HepG2 (cell line): ENCODE measurements at regions not wholly inside any gene's neighbourhood (a gene's known extent, or its start where the extent isn't known, plus 50 kb on each side); places are given as distances from the start of the nearest gene placed in this dataset.

Source experiments
- GMEB2 ChIP-seq: IDR thresholded peaks from 2 replicates; pipeline ENCODE4 v1.6.1; 2016; ENCODE audit warnings: missing biosample characterization, missing genetic modification reagents, low read depth
- HDAC2 ChIP-seq: sonication (generic); formaldehyde crosslinking; IDR thresholded peaks from 2 replicates; pipeline ENCODE4 v1.4.0; 2020; ENCODE audit warnings: missing genetic modification reagents
- HOXA9 ChIP-seq: sonication (generic); formaldehyde crosslinking; IDR thresholded peaks from 2 replicates; pipeline ENCODE4 v1.8.1; 2022; ENCODE audit warnings: missing genetic modification reagents, mild to moderate bottlenecking, moderate library complexity, borderline replicate concordance
- KMT2A ChIP-seq: sonication (generic); formaldehyde crosslinking; IDR thresholded peaks from 2 replicates; pipeline ENCODE4 v1.4.0; 2020; ENCODE audit warnings: missing genetic modification reagents
- KMT2B ChIP-seq: IDR thresholded peaks from 2 replicates; pipeline ENCODE4 v1.6.1; 2016; ENCODE audit warnings: missing genetic modification reagents, missing compliant biosample characterization
- NRL ChIP-seq: sonication (generic); formaldehyde crosslinking; IDR thresholded peaks from 2 replicates; pipeline ENCODE4 v1.5.0; 2020; ENCODE audit warnings: missing genetic modification reagents, mild to moderate bottlenecking, moderate library complexity, borderline replicate concordance
- POLR2AphosphoS2 ChIP-seq: IDR thresholded peaks from 2 replicates; pipeline ENCODE4 v1.6.1; 2011; ENCODE audit warnings: low read depth, low read length, improper control_type of control experiment
- TAF15 ChIP-seq: fragments of 200-400 bp; formaldehyde crosslinking; IDR thresholded peaks from one replicate; pipeline ENCODE4 v1.6.1; 2018; ENCODE audit warnings: mild to moderate bottlenecking, low read depth, low read length; ENCODE audit not compliant: poor library complexity, severe bottlenecking
- TCF12 ChIP-seq, 2 experiments: fragments of 450-650 bp in 1 of 2; sonication (generic) in 1 of 2; formaldehyde crosslinking in 1 of 2; IDR thresholded peaks; 2 replicates each; pipeline versions ENCODE4 v1.6.1 to v1.8.0; 2017 to 2022; ENCODE audit warnings: antibody characterized with exemption in 1 of 2, mild to moderate bottlenecking in 1 of 2, missing genetic modification reagents in 1 of 2, moderate library complexity in 1 of 2
- TFAP4 ChIP-seq: sonication (generic); IDR thresholded peaks from 2 replicates; pipeline ENCODE4 v1.6.1; 2016; ENCODE audit warnings: low read depth, borderline replicate concordance
- ZFP36L2 ChIP-seq: sonication (generic); formaldehyde crosslinking; IDR thresholded peaks from 2 replicates; pipeline ENCODE4 v1.4.0; 2020; ENCODE audit warnings: missing genetic modification reagents
- ZNF225 ChIP-seq: sonication (generic); formaldehyde crosslinking; IDR thresholded peaks from 2 replicates; pipeline ENCODE4 v1.4.0; 2020; ENCODE audit warnings: mild to moderate bottlenecking, missing genetic modification reagents
- ZNF562 ChIP-seq: sonication (generic); formaldehyde crosslinking; IDR thresholded peaks from 2 replicates; pipeline ENCODE4 v1.8.0; 2022; ENCODE audit warnings: missing genetic modification reagents, borderline replicate concordance
- ZNF615 ChIP-seq: sonication (generic); formaldehyde crosslinking; IDR thresholded peaks from 2 replicates; pipeline ENCODE4 v1.5.0; 2020; ENCODE audit warnings: mild to moderate bottlenecking, missing genetic modification reagents, borderline replicate concordance
- ZNF776 ChIP-seq: sonication (generic); formaldehyde crosslinking; IDR thresholded peaks from 2 replicates; pipeline ENCODE4 v1.4.0; 2020; ENCODE audit warnings: mild to moderate bottlenecking, missing genetic modification reagents
- TF ChIP-seq, protein P1 (sequence below): sonication (generic); formaldehyde crosslinking; IDR thresholded peaks from 2 replicates; pipeline ENCODE4 v1.4.0; 2020; ENCODE audit warnings: missing genetic modification reagents, borderline replicate concordance
- TF ChIP-seq, protein P2 (sequence below): IDR thresholded peaks from 2 replicates; pipeline ENCODE4 v1.6.1; 2016; ENCODE audit warnings: missing compliant biosample characterization, missing genetic modification reagents, borderline replicate concordance

GRCh38 chr9:36487482-36488388 lies 85.0 kb upstream of the MELK start (continued):
- TF ChIP-seq ZNF776 = no peak
- TF ChIP-seq TFAP4 = no peak
- peak; percentile 59; the same call in 1 of the 2 replicates for TF ChIP-seq KMT2B
- no peak for TF ChIP-seq ZFP36L2 (CRISPR knock-in tag)
- no peak for TF ChIP-seq POLR2AphosphoS2
- TF ChIP-seq, protein P1, sequence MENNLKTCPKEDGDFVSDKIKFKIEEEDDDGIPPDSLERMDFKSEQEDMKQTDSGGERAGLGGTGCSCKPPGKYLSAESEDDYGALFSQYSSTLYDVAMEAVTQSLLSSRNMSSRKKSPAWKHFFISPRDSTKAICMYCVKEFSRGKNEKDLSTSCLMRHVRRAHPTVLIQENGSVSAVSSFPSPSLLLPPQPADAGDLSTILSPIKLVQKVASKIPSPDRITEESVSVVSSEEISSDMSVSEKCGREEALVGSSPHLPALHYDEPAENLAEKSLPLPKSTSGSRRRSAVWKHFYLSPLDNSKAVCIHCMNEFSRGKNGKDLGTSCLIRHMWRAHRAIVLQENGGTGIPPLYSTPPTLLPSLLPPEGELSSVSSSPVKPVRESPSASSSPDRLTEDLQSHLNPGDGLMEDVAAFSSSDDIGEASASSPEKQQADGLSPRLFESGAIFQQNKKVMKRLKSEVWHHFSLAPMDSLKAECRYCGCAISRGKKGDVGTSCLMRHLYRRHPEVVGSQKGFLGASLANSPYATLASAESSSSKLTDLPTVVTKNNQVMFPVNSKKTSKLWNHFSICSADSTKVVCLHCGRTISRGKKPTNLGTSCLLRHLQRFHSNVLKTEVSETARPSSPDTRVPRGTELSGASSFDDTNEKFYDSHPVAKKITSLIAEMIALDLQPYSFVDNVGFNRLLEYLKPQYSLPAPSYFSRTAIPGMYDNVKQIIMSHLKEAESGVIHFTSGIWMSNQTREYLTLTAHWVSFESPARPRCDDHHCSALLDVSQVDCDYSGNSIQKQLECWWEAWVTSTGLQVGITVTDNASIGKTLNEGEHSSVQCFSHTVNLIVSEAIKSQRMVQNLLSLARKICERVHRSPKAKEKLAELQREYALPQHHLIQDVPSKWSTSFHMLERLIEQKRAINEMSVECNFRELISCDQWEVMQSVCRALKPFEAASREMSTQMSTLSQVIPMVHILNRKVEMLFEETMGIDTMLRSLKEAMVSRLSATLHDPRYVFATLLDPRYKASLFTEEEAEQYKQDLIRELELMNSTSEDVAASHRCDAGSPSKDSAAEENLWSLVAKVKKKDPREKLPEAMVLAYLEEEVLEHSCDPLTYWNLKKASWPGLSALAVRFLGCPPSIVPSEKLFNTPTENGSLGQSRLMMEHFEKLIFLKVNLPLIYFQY (CRISPR knock-in tag) = peak; percentile 84
- no peak for TF ChIP-seq ZNF615 (CRISPR knock-in tag)
- TF ChIP-seq NRL = no peak
- 0 out of 2 replicates have a peak, but pooled peaks have one; percentile 49 for TF ChIP-seq KMT2A (CRISPR knock-in tag)
- no peak for TF ChIP-seq TCF12 (IDR thresholded peaks at IDR 0.05)
- TF ChIP-seq TCF12 (CRISPR knock-in tag; IDR thresholded peaks at IDR 0.05) = no peak
- no peak for TF ChIP-seq ZNF225 (CRISPR knock-in tag)
- TF ChIP-seq GMEB2 = no peak
- TF ChIP-seq, protein P2, sequence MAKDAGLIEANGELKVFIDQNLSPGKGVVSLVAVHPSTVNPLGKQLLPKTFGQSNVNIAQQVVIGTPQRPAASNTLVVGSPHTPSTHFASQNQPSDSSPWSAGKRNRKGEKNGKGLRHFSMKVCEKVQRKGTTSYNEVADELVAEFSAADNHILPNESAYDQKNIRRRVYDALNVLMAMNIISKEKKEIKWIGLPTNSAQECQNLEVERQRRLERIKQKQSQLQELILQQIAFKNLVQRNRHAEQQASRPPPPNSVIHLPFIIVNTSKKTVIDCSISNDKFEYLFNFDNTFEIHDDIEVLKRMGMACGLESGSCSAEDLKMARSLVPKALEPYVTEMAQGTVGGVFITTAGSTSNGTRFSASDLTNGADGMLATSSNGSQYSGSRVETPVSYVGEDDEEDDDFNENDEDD (CRISPR knock-in tag) = peak; percentile 42; the same call in 1 of the 2 replicates
- TF ChIP-seq TAF15 = no peak
- TF ChIP-seq ZNF562 (CRISPR knock-in tag) = no peak
- no peak for TF ChIP-seq HOXA9 (CRISPR knock-in tag)
- TF ChIP-seq HDAC2 (CRISPR knock-in tag) = no peak; the same call in 1 of the 2 replicates
